GM19240 (cell line): ENCODE measurements at regions not wholly inside any gene's neighbourhood (a gene's known extent, or its start where the extent isn't known, plus 50 kb on each side); places are given as distances from the start of the nearest gene placed in this dataset.
"Not testable (repeated sequence)": the region's sequence is repeated elsewhere in the genome, so short reads cannot be mapped to it uniquely, and the experiment has no call there.

Source experiments
- DNase-seq: peaks from one replicate; pipeline ENCODE4 v3.0.0; 2011; ENCODE audit warnings: low spot score; ENCODE audit not compliant: insufficient read length

DNA sequence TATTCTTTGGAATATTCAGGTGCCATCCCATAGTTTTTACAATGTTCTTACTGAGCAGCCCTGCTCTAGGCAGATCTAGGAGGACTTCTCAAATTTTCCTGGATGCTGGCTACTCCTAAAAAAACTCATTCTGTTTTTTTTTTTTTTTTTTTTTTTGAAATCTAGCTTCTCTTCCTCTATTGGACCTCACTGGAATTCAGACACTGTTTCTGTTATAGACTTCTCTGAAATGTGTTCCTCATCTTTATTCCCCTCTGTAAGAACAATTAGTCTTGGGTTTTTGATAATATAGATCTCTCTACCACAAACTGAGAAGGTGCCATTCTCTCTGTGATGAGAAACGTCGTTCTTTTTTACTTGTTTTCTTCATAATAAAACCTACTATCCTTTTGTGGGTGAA, 115.3 kb upstream of the CCND2 start:
- no peak for DNase-seq

DNA sequence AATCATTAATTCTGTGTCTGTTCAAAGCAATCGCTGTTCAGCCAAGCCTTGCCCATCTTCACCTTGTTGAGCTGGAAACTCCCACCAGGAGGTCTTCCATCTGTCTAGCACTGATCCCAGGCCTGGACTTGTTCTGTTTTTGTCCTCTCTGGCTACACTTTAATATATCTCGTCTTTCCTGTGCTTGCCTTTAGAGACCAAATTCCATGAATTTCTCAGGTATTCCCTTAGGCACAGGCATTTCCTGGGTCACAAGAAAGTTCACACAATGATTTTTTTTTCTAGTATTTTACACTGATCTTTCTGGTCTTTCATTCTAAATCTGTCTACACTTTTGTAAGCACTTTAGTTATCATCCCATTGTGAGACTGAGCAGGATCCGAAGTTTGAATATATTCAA, 116.4 kb upstream of the CCND2 start:
- no peak for DNase-seq

DNA sequence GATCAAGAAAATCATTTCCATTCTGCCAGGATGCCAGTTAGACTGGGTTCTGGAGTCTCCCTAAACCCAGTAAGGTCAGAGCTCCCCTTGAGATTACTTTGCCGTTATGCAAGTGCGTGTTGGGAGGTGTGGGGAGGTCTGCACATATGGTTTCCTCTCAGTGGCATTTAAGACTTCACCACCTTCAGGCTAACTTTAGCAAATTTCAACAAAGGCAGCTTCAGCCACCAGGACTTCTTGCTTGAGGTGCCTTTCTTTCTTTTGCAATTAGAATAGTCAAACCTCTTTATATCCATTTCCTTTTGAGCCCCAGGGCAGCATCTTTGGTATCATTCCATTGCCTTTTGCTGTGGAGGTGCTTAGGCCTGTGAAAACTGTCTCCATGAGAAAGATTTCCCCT, 117.2 kb upstream of the CCND2 start:
- DNase-seq = no peak

DNA sequence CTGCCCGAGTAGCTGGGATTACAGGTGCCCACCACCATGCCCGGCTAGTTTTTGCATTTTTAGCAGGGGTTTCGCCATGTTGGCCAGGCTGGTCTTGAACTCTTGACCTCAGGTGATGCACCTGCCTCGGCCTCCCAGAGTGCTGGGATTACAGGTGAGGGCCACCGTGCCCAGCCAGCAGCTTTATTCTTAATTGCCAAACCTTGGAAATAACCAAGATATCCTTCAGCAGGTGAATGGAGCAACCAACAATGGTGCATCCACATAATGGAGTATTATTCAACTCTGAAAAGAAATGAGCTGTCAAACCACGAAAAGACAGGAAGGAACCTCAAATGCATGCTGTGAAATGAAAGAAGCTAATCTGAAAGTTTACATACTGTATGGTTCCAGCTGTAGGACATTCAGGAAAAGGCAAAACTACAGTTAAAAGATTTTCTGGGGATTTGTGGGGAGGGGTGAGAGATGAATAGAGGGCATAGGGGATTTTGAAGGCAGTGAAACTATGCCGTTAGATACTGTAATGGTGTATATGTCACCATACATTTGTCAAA, 118.8 kb upstream of the CCND2 start:
- DNase-seq = no peak

DNA sequence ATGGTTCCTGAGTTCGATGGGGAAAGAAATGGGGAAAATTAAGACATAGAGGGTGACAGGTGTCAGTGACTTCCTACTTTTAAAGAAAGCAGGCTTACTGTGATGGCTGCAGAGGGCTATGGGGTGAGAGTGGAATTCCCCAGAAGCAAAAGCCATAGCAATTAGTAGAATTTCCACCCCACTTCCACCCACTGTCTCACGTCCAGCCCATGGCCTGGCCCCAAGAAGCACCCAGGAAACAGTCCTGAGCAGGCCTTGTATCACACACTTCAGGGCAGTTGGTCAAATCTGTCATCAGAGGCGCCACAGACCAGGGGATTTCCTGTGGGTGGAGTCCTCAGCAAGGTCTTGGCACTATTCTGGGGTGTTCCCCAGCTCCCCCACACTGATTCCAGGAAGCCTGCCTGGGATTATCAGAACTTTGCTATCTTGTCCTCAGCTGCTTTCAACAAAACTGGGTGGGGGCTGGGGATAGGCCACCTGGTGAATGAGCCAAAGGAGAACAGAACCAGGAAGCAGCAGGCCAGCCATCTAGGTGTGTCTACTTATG, 120.1 kb upstream of the CCND2 start:
- DNase-seq = peak; percentile 31

DNA sequence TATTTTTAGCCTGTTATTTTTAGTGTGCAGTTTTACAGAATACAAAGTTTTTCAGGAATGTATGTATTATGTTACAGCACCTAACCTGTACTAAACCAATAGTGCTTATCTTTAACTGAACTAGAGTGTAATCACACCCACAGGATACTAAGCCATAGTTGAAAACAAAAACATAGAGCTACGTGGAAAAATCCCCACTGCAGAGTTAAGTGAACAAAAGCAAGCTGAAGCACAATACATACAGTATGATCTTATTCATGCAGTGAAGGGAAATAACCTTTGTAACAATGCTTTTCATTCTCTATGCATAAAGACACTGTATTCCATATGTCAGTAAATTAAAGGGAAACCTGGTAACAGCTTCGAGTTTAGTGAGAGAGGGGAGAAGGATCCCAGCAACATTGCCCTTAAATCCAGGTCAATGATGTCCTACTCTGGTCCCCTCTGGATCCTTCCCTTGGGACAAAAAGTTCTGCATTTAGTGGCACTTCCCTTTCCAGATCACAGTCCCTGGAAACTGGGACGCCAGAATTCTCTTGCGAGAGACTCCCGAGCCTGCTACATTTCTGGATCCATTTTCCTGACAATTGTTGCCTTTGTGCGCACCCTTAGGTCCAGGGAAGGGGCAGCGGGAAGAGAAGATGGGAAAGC, 121.3 kb upstream of the CCND2 start:
- no peak for DNase-seq

DNA sequence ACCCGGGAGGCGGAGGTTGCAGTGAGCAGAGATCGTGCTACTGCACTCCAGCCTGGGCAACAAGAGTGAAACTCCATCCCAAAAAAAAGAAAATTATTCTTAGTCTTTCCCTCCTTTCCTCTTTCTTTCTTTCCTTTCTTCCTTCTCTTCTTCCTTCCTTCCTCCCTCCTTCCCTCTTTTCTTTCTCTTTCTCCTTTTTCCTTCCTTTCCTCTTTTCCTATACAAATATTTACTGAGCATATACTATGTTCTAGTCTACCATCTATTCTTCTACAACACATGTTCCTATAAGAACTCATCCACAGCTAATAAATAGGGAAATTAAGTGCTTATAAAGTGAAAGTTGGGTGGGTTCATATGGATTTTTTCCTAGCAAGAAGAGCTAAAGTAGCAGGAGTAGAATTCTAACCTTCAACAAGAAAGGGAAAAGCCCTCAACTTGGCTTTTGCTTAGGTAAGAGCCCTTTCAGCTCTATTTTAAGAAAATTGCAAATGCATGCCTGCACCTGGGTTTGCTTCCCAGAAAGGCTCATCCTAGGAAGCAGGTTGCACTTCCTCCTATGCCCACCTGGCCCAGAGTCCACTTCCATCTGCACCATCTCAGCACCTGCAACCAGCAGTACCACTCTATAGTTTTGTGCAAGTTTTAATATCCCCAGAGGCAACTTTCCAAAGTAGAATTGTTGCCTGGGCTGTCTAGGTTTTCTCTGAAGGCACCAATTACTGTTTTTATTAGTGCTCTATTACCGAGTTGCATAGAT, 122.0 kb upstream of the CCND2 start:
- DNase-seq = no peak

DNA sequence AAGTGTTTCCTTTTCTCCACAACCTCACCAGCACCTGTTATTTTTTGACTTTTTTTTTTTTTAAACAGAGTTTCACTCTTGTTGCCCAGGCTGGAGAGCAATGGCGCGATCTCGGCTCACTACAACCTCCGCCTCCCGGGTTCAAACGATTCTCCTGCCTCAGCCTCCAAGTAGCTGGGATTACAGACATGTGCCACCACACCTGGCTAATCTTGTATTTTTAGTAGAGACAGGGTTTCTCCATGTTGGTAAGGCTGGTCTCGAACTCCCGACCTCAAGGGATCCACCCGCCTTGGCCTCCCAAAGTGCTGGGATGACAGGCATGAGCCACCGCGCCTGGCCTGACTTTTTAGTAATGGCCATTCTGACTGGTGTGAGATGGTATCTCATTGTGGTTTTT, 123.2 kb upstream of the CCND2 start:
- not testable (repeated sequence) for DNase-seq

DNA sequence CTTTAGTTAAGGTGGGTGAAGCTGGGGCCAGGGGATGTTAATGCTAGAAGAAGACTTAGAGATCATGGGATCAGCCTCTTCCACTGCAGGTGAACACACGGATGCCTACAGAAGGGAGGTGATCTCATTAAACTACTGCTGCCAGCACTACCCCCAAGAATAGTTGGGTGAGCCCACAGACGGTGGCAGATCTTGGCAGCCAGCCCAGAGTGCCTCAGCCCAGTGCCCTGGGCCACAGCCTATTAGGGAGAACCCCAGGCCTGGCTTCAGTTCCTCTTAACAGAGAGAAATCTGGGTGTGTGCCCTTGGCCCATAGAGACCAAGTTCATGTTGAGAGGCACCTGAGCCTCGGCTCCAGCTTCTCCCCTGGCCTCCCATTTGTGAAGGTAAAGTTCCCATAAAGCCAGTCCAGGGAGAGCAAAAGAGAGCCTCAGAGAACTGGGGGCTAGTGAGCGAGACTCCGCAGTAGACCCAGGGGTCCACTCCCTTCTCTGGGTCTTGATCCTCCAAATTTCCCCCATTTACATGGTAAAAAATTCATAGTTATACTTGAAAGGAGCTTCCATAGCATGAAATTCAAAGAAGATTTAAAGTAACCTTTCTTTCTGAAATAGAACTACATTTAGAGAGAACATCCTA, 125.0 kb upstream of the CCND2 start:
- no peak for DNase-seq

DNA sequence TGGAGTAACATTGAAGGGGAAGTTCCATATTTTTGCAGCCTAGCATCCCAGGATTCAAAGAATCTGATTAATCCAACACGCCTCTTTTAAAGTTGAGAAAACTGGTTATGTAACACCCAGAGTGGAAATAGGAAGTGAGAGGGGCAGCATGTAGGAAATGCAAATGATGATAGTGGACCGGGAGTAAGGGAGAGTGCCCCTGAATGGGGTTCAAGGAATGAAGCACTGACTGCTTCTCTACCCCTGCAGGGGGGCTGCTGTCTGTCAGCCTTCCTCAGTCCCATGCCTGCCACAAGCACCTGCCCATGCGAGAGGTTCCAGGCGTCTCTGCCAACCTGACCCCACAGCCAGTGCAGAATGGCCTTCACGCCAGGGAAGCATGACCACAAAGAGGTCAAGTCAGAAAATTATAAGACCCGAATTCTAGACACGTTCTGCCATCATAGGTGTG, 126.5 kb upstream of the CCND2 start:
- DNase-seq = no peak

DNA sequence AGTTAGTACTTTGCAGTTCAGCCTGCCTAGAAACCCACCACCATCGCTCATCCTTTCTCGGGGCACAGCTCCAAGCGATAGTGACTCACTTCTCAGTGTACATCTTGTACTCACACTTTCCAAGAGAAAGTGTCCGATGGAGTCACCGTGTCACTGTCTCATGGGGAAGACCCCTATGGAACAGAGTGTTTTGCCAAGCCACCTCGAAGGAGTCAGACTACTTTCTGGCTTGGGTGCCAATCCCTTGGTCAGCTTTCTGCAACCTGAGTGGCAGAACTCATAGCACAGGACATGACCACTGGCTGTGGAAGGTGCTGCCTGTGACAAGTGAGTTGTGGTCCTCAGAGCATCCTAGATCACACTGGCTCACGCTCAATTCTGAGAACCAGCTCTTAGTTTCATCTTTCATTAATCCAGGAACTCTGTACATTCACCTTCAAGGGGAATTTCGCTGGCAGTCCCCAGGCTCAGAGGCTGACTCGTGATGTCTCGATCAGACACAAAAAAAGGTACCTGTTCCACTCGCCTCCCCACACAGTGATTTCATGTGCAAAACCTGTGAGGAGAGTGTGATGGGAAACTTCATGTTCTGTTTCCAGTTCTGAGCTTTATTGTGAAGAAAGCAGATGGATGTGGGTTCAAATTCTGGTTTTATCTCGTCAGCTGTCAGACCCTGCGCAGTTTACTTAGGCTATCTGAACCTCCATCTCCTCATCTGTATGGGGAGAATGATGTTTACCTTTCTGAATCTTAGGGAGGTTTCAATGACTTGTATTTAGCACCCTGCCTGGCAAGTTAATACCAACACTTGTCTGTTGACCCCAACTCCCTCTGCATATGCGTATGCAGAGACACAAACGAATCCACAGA, 127.3 kb upstream of the CCND2 start:
- DNase-seq = no peak

DNA sequence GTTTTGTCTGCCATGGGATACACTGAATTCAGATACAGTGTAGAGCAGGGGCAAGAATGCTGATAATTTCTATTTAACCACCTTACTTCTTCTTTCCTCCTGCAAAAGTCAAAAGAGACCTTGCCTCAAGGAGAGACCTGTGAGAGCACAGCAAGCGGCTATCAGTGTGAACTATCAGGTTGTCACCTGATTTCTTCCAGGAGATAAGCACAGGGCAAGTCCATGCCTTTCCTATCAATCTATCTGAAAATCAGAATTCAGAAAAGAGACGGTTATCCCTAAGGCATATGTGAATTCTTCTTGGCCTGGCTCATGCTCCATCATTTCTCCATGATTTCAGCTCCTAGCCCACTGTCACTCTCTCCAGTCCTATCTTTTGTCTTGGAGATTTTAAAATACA, 128.9 kb upstream of the CCND2 start:
- DNase-seq = no peak

DNA sequence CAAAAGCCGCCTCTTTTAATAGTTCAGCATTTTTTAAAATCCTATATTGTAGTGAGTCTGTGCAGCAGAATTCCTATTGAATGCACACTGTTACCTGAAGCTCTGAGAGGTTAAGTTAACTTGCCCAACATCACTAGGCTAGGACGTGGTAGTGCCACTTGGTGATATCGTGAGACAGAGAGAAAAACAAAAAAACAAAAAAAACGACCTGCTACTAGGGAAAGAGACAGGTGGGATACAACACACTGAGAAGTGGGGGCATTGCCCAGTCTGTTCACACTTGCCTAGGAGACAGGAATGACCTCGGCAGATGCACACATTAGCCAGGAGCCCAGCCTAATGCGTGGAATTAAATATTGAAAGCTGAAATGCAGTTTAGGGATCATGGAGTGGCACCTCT, 129.7 kb upstream of the CCND2 start:
- no peak for DNase-seq

DNA sequence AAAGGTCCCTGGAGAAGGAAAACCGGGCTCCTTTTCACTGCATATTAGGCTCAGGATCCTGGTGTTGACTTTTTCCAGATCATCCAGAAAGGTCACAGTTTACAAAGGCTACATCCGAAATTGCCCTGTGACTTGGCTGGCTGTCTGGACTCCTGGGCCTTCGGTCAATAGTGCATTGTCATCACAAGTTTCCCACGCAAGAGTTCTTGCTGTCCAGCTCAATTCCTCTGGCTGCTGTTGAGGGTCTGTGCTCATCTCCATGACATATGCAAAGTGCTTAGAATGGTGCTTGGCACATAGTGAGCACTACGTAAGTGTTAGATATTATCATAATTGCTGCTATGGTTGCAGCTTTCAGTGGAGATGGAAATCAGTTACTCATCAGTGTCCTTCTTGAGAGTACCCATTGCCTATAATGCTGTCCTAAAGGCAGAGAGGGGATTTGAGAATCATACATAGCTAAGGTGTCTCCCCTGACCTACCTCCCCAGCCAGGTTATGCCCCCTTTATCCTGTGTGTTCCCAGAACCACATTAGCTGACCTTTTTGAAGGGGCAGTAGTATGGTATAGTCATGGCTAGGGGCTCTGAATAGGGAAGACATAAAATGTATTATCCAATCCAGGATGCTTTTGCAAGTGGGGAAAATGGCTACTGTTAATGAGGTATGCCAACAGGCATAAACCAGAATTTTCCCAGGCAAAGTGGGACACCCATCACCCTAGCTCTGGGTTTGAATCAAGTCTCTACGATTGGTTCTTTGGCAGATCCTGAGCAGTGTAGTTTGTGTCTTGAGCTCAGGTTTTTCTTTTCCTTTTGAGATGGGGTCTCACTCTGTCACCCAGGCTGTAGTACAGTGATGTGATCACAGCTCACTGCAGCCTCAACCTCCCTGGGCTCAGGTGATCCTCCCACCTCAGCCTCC, 132.0 kb upstream of the CCND2 start:
- DNase-seq = no peak

DNA sequence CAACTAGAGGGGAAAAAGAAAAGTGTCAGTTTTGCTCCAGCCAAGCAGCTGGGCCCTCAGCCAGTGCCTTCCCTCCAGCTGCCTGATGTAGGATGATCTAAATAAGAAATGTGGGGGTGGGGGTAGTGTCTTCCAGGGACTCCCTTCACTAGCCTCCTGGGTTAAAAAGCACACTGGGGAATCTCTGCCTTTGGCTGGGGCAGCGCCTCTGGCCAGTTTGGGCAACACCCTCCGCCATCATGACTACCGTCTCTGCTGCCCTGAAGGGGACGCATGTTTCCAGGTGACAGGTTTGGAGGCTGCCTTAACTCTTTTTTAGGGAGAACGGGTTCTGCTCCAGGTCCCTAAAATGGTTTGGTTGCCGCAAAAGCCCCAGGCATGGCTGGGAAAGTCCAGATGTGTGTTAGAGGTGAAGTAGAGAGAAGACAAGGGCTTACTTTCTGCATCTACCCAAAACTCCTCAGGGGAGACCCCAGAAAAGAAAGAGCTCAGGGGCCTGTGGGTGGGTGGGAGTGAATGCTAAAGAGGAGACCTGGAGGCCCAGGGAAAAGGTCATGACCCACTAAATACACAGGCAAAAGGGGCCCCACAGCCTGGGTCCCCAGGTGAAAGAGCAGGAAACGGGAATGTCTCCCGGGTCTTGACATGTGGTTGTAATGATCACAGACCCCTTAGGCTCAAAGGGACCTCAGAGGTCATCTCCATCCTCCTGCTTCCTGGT, 132.8 kb upstream of the CCND2 start:
- DNase-seq = no peak

DNA sequence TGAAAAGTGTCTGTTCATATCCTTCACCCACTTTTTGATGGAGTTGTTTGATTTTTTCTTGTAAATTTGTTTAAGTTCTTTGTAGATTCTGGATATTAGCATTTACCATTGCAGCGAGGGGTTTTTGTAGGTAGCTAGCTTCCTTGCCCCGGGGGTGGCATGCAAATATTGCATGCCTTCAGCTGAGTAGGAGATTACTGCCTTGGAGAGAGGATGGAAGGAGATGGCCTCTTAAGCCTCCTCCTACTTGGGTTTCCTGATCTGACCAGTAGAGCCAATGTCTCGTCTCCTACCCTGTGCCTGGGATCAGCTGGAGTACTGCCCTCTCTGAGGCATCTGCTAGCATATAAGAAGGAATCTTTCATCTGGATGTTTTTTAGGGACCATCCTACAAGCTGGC, 134.4 kb upstream of the CCND2 start:
- no peak for DNase-seq

DNA sequence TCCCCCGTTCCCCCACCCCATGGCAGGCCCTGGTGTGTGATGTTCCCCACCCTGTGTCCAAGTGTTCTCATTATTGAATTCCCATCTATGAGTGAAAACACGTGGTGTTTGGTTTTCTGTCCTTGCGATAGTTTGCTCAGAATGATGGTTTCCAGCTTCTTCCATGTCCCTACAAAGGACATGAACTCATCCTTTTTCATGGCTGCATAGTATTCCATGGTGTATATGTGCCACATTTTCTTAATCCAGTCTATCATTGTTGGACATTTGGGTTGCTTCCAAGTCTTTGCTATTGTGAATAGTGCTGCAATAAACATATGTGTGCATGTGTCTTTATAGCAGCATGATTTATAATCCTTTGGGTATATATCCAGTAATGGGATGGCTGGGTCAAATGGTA, 135.0 kb upstream of the CCND2 start:
- not testable (repeated sequence) for DNase-seq

DNA sequence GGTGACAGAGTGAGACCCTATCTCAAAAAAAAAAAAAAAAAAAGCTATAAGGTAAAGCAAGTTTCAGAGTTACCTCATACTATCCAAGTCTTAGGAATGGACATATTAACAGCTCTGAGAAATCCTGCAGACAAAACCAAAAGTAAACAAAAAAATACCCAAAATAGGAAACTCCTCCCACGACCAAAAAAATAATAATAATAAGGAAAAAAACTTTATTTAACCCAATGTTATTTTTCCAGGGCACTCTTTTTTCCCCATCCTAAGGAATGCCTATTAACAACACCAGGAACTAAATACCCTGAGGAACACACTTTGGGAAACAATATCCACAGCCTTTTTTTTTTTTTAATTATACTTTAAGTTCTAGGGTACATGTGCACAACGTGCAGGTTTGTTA, 135.5 kb upstream of the CCND2 start:
- no peak for DNase-seq

DNA sequence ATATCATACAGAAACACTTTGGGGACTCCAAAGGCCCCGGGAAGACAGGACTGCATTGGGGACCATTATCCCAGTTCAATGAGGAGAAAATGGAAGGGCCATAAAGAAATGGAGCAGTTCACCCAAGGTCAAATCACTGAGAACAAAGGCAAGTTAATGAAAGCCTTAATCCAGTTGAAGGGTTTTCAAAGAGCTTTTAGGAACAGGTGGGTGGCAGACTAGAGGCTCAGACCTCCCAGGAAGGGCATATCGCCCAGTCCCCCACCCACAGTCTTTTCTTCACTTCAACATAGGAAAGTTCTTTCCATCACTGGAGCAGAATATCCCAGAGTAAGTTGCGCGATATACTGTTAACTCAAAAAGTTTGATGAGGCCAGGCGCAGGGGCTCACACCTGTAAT, 136.1 kb upstream of the CCND2 start:
- no peak for DNase-seq
